ENCODE measurements at regions not wholly inside any gene's neighbourhood (a gene's known extent, or its start where the extent isn't known, plus 50 kb on each side); places are given as distances from the start of the nearest gene placed in this dataset.

- DNase-seq (ENCODE audit: low read depth), result no peak
- no peak overlapping the region for H3K4me3 ChIP-seq (ENCODE audit: low read depth, low read length)
- TF ChIP-seq, protein P1, sequence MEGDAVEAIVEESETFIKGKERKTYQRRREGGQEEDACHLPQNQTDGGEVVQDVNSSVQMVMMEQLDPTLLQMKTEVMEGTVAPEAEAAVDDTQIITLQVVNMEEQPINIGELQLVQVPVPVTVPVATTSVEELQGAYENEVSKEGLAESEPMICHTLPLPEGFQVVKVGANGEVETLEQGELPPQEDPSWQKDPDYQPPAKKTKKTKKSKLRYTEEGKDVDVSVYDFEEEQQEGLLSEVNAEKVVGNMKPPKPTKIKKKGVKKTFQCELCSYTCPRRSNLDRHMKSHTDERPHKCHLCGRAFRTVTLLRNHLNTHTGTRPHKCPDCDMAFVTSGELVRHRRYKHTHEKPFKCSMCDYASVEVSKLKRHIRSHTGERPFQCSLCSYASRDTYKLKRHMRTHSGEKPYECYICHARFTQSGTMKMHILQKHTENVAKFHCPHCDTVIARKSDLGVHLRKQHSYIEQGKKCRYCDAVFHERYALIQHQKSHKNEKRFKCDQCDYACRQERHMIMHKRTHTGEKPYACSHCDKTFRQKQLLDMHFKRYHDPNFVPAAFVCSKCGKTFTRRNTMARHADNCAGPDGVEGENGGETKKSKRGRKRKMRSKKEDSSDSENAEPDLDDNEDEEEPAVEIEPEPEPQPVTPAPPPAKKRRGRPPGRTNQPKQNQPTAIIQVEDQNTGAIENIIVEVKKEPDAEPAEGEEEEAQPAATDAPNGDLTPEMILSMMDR (conservative IDR thresholded peaks at IDR 0.05; ENCODE audit: low read depth, low read length), result no peak
Observed at GRCh38 chr9:3036333-3036700, 192.4 kb upstream of the PUM3 start.

- DNase-seq (ENCODE audit: low read depth), result no peak
- no peak overlapping the region for H3K4me3 ChIP-seq (ENCODE audit: low read depth, low read length)
- TF ChIP-seq, protein P1 (conservative IDR thresholded peaks at IDR 0.05; ENCODE audit: low read depth, low read length), result no peak
Observed at GRCh38 chr9:3035579-3036332, 191.9 kb upstream of the PUM3 start.

DNA sequence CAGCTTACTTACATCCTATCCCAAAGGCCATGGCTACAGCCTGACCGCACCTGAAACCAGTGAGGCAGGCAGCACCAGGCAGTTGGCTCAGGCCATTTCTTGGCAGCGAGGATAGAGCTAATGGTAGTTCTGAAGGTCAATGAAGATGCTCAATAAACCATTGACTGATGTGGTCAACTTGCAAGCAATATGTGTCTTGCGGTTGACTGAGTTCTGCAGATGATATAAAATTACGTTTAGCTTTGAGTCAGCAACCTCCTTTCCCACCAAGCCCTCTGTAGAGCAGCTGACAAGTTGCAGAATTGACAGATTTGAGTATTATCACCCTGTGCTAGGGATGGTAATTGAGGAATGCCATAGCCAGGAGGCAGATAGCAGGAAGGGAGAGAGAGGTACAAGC is 189.0 kb upstream of the PUM3 start:
- H3K4me3 ChIP-seq (ENCODE audit: low read depth, low read length), result no peak overlapping the region
- TF ChIP-seq, protein P1 (conservative IDR thresholded peaks at IDR 0.05; ENCODE audit: low read depth, low read length), result no peak
- DNase-seq (ENCODE audit: low read depth), result no peak

DNA sequence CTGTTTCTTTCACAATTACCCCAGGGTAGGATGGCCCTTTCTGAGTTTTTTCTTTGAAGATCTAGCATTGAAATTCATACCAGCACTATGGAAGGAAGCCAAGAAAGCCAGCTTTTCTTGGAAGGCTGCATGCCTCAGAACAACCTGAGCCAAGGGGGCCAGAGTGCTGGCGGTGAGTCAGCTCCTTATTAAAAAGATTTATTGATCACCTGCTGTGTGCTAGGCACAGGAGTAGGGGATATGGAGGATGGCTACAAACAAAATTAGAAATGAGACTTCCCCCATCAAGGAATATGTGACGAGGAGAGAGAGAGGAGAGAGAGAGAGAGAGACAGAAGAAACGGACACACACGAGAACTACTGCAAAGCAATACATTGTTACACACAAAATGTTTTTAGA is 184.6 kb upstream of the PUM3 start:
- TF ChIP-seq, protein P1 (conservative IDR thresholded peaks at IDR 0.05; ENCODE audit: low read depth, low read length), result no peak

DNA sequence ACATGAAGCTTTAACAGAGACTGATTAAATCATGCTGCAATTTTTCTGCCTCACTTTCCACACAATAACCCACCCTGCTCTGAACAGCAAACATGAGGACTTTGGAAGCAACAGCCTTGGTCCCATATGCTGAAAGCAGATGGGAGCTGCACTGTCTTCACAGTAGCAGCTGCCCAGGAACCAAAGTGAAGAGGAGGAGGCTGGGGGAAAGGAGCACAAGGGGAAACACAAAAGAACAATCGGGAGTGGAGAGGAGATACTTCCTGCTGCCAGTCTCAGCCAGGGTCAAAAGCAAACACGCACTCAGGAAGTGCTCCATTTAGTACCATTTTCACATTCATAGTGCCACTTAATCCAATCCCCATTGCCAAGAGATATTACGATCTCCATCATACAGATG is 183.3 kb upstream of the PUM3 start:
- DNase-seq (ENCODE audit: low read depth), result no peak
- TF ChIP-seq, protein P1 (conservative IDR thresholded peaks at IDR 0.05; ENCODE audit: low read depth, low read length), result no peak
- H3K4me3 ChIP-seq (ENCODE audit: low read depth, low read length), result no peak overlapping the region

More for the DNA sequence above, 184.6 kb upstream of the PUM3 start:
- no peak for DNase-seq (ENCODE audit: low read depth)
- H3K4me3 ChIP-seq (ENCODE audit: low read depth, low read length), result no peak overlapping the region

DNA sequence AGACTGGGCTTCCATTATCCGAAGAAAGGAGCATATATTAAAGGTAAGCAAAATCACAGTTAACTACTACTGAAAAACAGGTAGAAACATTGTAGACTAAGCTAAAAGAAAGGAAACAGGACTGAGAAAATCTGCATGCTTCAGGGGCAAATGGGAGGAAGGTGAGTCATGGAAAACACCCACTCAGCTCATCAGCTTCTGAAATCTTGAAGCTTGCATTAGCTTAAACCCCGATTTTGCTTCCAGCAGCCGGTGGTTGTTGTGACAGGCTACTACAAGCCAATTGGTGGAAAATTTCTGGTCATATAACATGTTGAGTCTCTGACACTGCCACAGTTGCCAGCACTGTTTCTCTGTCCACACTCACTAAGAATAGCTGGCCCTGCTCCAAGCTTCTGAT is 179.6 kb upstream of the PUM3 start:
- TF ChIP-seq, protein P1 (conservative IDR thresholded peaks at IDR 0.05; ENCODE audit: low read depth, low read length), result no peak
- no peak overlapping the region for H3K4me3 ChIP-seq (ENCODE audit: low read depth, low read length)
- no peak for DNase-seq (ENCODE audit: low read depth)

DNA sequence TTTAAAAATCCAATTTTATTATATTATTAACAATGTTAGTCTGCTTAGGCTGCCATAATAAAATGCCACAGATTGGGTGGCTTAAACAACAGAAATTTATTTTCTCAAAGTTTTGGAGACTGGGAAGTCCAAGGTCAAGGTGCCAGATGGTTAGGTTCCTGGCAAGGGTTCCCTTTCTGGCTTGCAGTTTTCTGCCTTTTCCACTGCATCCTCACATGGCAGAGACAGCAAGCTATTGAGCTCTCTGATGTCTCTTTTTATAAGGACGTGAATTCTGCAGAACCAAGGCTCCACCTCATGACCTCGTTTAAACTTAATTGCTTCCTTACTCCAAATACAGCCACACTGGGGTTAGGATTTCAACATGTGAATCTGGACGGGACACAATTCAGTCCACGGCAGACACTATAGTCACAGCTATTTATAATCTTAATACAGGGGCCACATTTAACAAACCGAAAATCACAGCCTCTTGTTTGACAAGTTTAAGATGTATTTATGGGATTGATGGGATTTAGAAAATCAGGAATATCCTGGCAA is 174.9 kb upstream of the PUM3 start:
- DNase-seq (ENCODE audit: low read depth), result no peak
- no peak overlapping the region for H3K4me3 ChIP-seq (ENCODE audit: low read depth, low read length)
- TF ChIP-seq, protein P1 (conservative IDR thresholded peaks at IDR 0.05; ENCODE audit: low read depth, low read length), result no peak

Data from epithelial cell of proximal tubule (primary cell).